ENCODE measurements at regions not wholly inside any gene's neighbourhood (a gene's known extent, or its start where the extent isn't known, plus 50 kb on each side); places are given as distances from the start of the nearest gene placed in this dataset.
"Not testable (repeated sequence)": the region's sequence is repeated elsewhere in the genome, so short reads cannot be mapped to it uniquely, and the experiment has no call there.

DNA sequence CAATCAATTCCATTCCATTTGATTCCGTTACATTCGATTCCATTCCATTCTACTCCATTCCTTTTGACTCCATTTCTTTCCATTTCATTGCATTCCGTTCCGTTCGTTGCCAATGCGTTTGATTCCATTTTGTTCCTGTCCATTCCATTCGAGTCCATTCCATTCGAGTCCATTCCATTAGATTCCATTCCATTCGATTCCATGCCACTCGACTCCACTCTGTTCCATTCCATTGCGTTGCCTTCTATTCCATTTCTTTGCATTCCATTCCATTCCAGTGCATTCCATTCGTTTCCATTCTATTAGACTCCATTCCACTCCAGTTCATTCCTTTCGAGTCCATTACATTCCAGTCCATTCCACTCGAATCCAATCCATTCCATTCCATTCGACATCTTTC, 2587.5 kb upstream of the TPTE start:
- H3K4me3 ChIP-seq (ENCODE audit: low read length) = peak overlapping the region; percentile 2; the same call in 1 of the 2 replicates
- no peaks in the 10 kb centered on the region for H3K9me2 ChIP-seq (replicated peaks; ENCODE audit: insufficient read depth, low read length)
- no peaks in the 10 kb centered on the region for H3K36me3 ChIP-seq (ENCODE audit: insufficient read depth, low read length)
- no peaks in the 10 kb centered on the region for H3K4me1 ChIP-seq (ENCODE audit: low read length)
- no peak overlapping the region for H2AFZ ChIP-seq (ENCODE audit: low read length)
- no peak overlapping the region for H3K27ac ChIP-seq (ENCODE audit: low read length)
- no peak overlapping the region for H3K4me2 ChIP-seq (ENCODE audit: low read depth, low read length, poor library complexity, severe bottlenecking)
- no peaks in the 10 kb centered on the region for H4K20me1 ChIP-seq (ENCODE audit: insufficient read depth, low read depth, low read length)
- DNase-seq = no peak
- peaks cover 86% of the 10 kb centered on the region for H3K9me3 ChIP-seq (ENCODE audit: low read length)
- H3K27me3 ChIP-seq (ENCODE audit: low read length) = no peaks in the 10 kb centered on the region
- H3K9ac ChIP-seq (ENCODE audit: low read length) = no peak overlapping the region
- no peaks in the 10 kb centered on the region for H3K79me2 ChIP-seq (ENCODE audit: low read length)

DNA sequence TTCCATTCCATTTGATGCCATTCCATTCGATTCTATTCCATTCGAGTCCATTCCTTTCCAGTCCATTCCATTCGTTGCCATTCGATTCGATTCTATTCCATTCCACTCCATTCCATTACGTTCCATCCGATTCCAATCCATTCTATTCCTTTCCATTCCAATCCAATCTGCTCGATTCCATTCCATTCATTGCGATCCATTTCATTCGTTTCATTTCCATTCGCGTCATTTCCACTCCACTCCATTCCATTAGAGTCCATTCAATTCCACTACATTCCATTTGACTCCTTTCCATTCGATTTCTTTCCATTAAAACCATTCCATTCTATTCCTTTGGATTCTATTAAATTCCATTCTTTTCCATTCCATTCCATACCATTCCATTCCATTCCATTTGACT, 2584.1 kb upstream of the TPTE start:
- H3K27me3 ChIP-seq (ENCODE audit: low read length); H3K9me2 ChIP-seq (replicated peaks; ENCODE audit: insufficient read depth, low read length); H3K27ac ChIP-seq (ENCODE audit: low read length); H4K20me1 ChIP-seq (ENCODE audit: insufficient read depth, low read depth, low read length); H3K36me3 ChIP-seq (ENCODE audit: insufficient read depth, low read length); DNase-seq; H3K4me1 ChIP-seq (ENCODE audit: low read length); H3K4me2 ChIP-seq (ENCODE audit: low read depth, low read length, poor library complexity, severe bottlenecking); H2AFZ ChIP-seq (ENCODE audit: low read length); H3K79me2 ChIP-seq (ENCODE audit: low read length); H3K9ac ChIP-seq (ENCODE audit: low read length); H3K4me3 ChIP-seq (ENCODE audit: low read length): not testable (repeated sequence)
- H3K9me3 ChIP-seq (ENCODE audit: low read length) = peaks cover 99% of the 10 kb centered on the region

- H3K4me1 ChIP-seq (ENCODE audit: low read length); H3K27ac ChIP-seq (ENCODE audit: low read length); DNase-seq; H3K9ac ChIP-seq (ENCODE audit: low read length); H3K9me2 ChIP-seq (replicated peaks; ENCODE audit: insufficient read depth, low read length); H3K36me3 ChIP-seq (ENCODE audit: insufficient read depth, low read length); H2AFZ ChIP-seq (ENCODE audit: low read length); H3K79me2 ChIP-seq (ENCODE audit: low read length); H3K4me2 ChIP-seq (ENCODE audit: low read depth, low read length, poor library complexity, severe bottlenecking); H3K4me3 ChIP-seq (ENCODE audit: low read length); H3K27me3 ChIP-seq (ENCODE audit: low read length); H4K20me1 ChIP-seq (ENCODE audit: insufficient read depth, low read depth, low read length): not testable (repeated sequence)
- peaks cover 99% of the 10 kb centered on the region for H3K9me3 ChIP-seq (ENCODE audit: low read length)
These were observed 2583.2 kb upstream of the TPTE start for GRCh38 chr21:7938223-7938622.

DNA sequence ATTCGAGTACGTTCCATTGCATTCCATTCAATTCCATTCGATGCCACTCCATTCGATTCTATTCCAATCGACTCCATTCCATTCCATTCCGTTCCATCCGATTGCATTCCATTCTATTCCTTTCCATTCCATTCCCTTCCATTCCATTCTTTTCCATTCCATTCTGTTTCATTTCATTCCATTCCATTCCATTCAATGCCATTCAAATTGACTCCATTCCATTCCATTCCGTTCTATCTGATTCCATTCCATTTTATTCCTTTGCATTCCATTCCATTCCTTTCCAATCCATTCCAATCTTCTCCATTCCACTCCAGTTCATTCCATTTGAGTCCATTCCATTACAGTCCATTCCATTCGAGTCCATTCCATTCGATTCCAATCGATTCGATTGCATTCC, 2580.0 kb upstream of the TPTE start:
- not testable (repeated sequence) for H3K4me2 ChIP-seq (ENCODE audit: low read depth, low read length, poor library complexity, severe bottlenecking); H3K9ac ChIP-seq (ENCODE audit: low read length); H3K79me2 ChIP-seq (ENCODE audit: low read length); H3K36me3 ChIP-seq (ENCODE audit: insufficient read depth, low read length); H3K27ac ChIP-seq (ENCODE audit: low read length); H4K20me1 ChIP-seq (ENCODE audit: insufficient read depth, low read depth, low read length); H3K4me1 ChIP-seq (ENCODE audit: low read length); H3K27me3 ChIP-seq (ENCODE audit: low read length); H3K4me3 ChIP-seq (ENCODE audit: low read length); H2AFZ ChIP-seq (ENCODE audit: low read length); H3K9me2 ChIP-seq (replicated peaks; ENCODE audit: insufficient read depth, low read length); DNase-seq
- H3K9me3 ChIP-seq (ENCODE audit: low read length) = peaks cover 97% of the 10 kb centered on the region

- not testable (repeated sequence) for H3K4me3 ChIP-seq (ENCODE audit: low read length); H3K9ac ChIP-seq (ENCODE audit: low read length); H3K36me3 ChIP-seq (ENCODE audit: insufficient read depth, low read length); H3K27ac ChIP-seq (ENCODE audit: low read length); H3K27me3 ChIP-seq (ENCODE audit: low read length); H3K9me2 ChIP-seq (replicated peaks; ENCODE audit: insufficient read depth, low read length); H3K4me1 ChIP-seq (ENCODE audit: low read length); H3K4me2 ChIP-seq (ENCODE audit: low read depth, low read length, poor library complexity, severe bottlenecking); H2AFZ ChIP-seq (ENCODE audit: low read length); H3K79me2 ChIP-seq (ENCODE audit: low read length); DNase-seq; H4K20me1 ChIP-seq (ENCODE audit: insufficient read depth, low read depth, low read length)
- H3K9me3 ChIP-seq (ENCODE audit: low read length) = peaks cover 97% of the 10 kb centered on the region
These were observed 2579.2 kb upstream of the TPTE start for GRCh38 chr21:7942219-7942618.

DNA sequence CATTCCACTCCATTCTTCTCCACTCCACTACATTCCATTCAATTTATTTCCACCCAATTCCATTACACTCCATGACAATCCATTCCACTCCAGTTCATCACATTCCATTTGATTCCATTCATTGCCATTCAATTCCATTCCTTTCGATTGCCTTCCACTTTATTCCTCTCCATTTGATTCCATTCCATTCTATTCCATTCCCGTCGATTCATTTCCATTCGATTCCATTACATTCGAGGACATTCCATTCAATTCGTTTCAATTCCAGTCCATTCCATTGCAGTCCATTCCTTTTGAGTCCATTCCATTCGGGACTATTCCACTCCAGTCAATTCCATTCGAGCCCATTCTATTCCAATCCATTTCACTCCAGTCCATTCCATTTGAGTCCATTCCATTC, 2577.8 kb upstream of the TPTE start:
- H2AFZ ChIP-seq (ENCODE audit: low read length); H3K79me2 ChIP-seq (ENCODE audit: low read length); H3K4me2 ChIP-seq (ENCODE audit: low read depth, low read length, poor library complexity, severe bottlenecking); H3K36me3 ChIP-seq (ENCODE audit: insufficient read depth, low read length); H3K9ac ChIP-seq (ENCODE audit: low read length); H3K9me2 ChIP-seq (replicated peaks; ENCODE audit: insufficient read depth, low read length); H3K4me1 ChIP-seq (ENCODE audit: low read length); H3K27me3 ChIP-seq (ENCODE audit: low read length); DNase-seq; H4K20me1 ChIP-seq (ENCODE audit: insufficient read depth, low read depth, low read length); H3K27ac ChIP-seq (ENCODE audit: low read length); H3K4me3 ChIP-seq (ENCODE audit: low read length): not testable (repeated sequence)
- H3K9me3 ChIP-seq (ENCODE audit: low read length) = peaks cover 97% of the 10 kb centered on the region

DNA sequence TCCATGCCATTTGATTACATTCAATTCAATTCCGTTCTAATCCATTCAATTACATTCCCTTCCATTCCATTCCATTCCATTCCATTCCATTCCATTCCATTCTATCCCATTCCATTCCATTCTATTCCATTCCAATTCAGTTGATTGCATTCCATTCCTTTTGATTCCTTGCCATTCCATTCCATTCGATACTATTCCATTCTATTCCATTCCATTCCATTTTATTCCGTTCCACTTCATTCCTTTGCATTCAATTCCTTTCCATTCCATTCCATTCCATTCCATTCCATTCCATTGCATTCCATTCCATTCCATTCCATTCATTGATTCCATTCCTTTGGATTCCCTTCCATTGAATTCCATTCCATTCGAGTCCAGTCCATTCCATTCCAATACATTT, 2574.0 kb upstream of the TPTE start:
- Histone ChIP-seq H3K27ac (ENCODE audit: low read length) (no peak overlapping the region), H3K4me2 (ENCODE audit: low read depth, low read length, poor library complexity, severe bottlenecking) (no peak overlapping the region), H3K4me3 (ENCODE audit: low read length) (no peak overlapping the region), H4K20me1 (ENCODE audit: insufficient read depth, low read depth, low read length) (no peaks in the 10 kb centered on the region), H3K4me1 (ENCODE audit: low read length) (no peaks in the 10 kb centered on the region), H3K79me2 (ENCODE audit: low read length) (no peaks in the 10 kb centered on the region), H3K36me3 (ENCODE audit: insufficient read depth, low read length) (no peaks in the 10 kb centered on the region), H3K9me3 (ENCODE audit: low read length) (peaks cover 98% of the 10 kb centered on the region), H3K9ac (ENCODE audit: low read length) (no peak overlapping the region), H3K27me3 (ENCODE audit: low read length) (no peaks in the 10 kb centered on the region), H2AFZ (ENCODE audit: low read length) (no peak overlapping the region), H3K9me2 (replicated peaks; ENCODE audit: insufficient read depth, low read length) (no peaks in the 10 kb centered on the region)
- DNase-seq = no peak

- H3K9me3 ChIP-seq (ENCODE audit: low read length) = peaks cover 98% of the 10 kb centered on the region
- H3K9ac ChIP-seq (ENCODE audit: low read length); H3K9me2 ChIP-seq (replicated peaks; ENCODE audit: insufficient read depth, low read length); H3K4me1 ChIP-seq (ENCODE audit: low read length); H3K79me2 ChIP-seq (ENCODE audit: low read length); H3K4me2 ChIP-seq (ENCODE audit: low read depth, low read length, poor library complexity, severe bottlenecking); H3K27ac ChIP-seq (ENCODE audit: low read length); H4K20me1 ChIP-seq (ENCODE audit: insufficient read depth, low read depth, low read length); H3K4me3 ChIP-seq (ENCODE audit: low read length); DNase-seq; H3K36me3 ChIP-seq (ENCODE audit: insufficient read depth, low read length); H3K27me3 ChIP-seq (ENCODE audit: low read length); H2AFZ ChIP-seq (ENCODE audit: low read length): not testable (repeated sequence)
These were observed 2572.7 kb upstream of the TPTE start for GRCh38 chr21:7948727-7949126.

GRCh38 chr21:7949882-7950281, 2571.5 kb upstream of the TPTE start:
- not testable (repeated sequence) for H2AFZ ChIP-seq (ENCODE audit: low read length); H3K4me1 ChIP-seq (ENCODE audit: low read length); H3K9ac ChIP-seq (ENCODE audit: low read length); H3K4me3 ChIP-seq (ENCODE audit: low read length); H3K27ac ChIP-seq (ENCODE audit: low read length); H3K27me3 ChIP-seq (ENCODE audit: low read length); H3K79me2 ChIP-seq (ENCODE audit: low read length); H3K9me2 ChIP-seq (replicated peaks; ENCODE audit: insufficient read depth, low read length); DNase-seq; H3K4me2 ChIP-seq (ENCODE audit: low read depth, low read length, poor library complexity, severe bottlenecking); H4K20me1 ChIP-seq (ENCODE audit: insufficient read depth, low read depth, low read length); H3K36me3 ChIP-seq (ENCODE audit: insufficient read depth, low read length)
- H3K9me3 ChIP-seq (ENCODE audit: low read length) = peaks cover 96% of the 10 kb centered on the region

Data from Karpas-422 (cell line).